HG02852 (cell line): ENCODE measurements at regions not wholly inside any gene's neighbourhood (a gene's known extent, or its start where the extent isn't known, plus 50 kb on each side); places are given as distances from the start of the nearest gene placed in this dataset.

Experiments used
- ATAC-seq: cut with Tn5 transposase; IDR thresholded peaks from one replicate; pipeline ENCODE4 v1.9.1; 2021; ENCODE audit warnings: mild to moderate bottlenecking, moderate library complexity; ENCODE audit not compliant: unreplicated experiment

DNA sequence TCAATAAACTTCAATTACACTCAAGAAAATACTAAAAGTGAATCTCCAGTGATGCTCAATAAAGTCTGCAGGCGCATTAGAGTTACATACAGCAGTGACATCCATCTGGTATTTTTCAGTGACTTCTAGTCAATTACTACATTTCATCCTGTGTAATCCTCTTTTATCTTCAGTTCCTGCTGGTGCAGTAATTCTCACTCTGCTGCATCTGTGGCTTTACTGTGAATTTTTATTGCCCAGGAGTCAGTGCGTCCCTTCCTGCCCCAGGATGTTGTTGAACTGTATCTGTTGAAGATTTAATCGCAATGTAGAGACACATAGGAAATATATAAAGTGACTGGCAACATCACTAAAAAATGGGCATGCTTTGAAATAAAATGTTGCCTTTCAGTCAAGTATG lies 196.3 kb upstream of the TMTC4 start:
- ATAC-seq = no peak

- no peak for ATAC-seq
Observed at GRCh38 chr13:100860866-100861265, 186.3 kb upstream of the TMTC4 start.

- no peak for ATAC-seq
Observed at GRCh38 chr13:100859861-100860260, 185.3 kb upstream of the TMTC4 start.

GRCh38 chr13:100855151-100855550 lies 180.6 kb upstream of the TMTC4 start:
- ATAC-seq = no peak

DNA sequence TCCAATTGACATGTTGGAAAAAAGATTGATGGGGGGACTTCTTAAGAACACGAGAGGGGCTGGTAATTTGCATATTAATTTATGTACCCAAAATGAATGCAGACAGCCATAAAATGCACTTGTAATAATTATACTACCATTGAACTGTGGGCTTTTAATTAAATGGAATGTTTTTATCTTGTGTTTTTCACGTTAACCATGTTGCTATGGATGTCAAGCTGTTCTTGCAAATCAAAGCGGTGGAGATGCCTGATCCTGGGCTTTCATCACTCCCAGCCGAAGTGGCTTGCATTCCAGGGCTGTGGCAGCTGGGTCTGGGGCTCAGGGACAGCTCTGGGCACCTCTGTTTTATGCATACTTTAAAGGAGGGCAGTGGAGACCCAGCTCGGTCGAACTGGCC lies 179.4 kb upstream of the TMTC4 start:
- no peak for ATAC-seq

DNA sequence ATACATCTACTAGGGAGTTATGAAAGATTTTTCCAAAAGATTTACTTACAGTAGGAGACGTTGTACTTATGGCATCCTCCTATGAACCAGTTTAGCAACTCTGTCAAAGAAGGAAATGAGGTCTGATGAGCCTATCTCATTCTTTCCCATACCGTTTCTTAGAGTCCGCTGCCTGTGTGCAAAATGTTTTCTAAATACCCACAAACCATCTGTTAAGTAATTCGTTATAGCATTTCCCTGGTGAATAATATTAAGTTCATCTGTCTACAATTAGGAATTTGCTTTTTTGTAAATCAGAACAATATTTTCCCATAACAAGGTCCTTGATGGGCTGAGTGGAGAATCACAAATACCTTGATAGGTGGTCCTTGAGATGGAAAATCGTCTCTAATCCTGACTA lies 178.8 kb upstream of the TMTC4 start:
- no peak for ATAC-seq

GRCh38 chr13:100852146-100852545 lies 177.6 kb upstream of the TMTC4 start:
- no peak for ATAC-seq

DNA sequence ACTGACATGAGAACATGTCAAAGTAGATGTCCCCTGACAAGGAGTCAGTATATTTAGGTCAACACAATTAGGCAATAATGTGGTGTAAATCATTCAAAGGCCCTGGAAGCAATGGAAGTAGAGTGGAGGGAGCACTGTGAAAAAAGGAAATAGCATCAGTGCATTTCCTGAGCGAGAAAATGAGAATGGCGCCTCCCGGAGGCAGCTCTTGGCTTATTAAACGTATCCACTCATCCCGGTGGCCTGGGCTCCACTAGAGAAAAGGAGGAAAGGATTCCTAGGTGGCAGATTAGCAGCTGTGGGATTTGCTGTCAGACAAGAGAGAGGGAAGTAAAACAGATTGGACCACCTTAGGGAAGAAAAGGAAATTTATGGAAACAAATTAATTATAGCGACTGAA lies 173.7 kb upstream of the TMTC4 start:
- ATAC-seq = no peak

DNA sequence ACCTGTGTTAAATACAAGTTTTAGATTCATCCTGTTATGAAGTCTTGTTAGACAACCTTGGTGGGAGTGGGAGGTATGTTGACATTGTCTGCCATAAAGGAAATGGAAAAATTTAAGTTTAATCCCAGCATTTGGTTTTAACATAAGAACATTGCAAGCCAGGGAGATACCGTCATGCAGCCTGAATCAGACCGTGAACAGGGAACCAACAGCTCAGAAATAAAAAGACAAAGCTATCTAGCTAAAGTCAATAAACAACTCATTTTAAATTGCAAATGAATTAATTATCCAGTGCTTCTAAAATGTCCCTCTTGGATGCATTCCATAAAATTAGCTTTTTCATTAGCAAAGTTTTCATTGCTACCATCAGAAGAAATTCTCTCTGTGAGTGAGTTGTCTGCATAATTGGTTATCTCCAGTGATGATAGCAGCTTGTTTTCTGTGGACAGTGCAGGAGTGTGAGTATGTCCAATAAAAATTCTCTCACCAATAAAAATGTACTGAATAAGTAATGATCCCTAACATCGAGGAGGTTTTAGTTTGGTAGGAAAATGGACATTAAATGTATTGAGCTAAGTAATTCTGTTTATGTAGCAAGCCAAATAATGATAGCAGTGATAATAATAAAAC lies 170.6 kb upstream of the TMTC4 start:
- ATAC-seq = no peak

DNA sequence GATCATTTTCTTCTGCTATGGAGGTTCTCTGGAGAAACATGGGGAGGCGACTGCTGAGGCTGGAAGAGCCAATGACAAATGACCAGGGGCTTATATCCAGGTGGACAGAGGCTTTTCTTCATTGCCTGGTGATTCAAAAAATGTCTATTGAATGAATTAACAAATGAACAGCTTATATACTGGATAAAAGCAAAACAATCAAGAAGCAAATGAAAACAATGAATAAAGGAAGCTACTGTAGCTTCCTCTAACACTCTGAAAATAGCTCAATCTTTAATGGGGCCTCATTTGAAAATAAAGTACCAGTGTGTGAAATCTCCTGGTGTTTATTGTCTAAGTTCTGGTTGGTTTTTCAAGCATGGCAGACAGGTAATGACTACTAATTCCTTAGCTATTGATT lies 167.5 kb upstream of the TMTC4 start:
- ATAC-seq = no peak

- no peak for ATAC-seq
Observed at GRCh38 chr13:100838387-100838786, 163.8 kb upstream of the TMTC4 start.

- no peak for ATAC-seq
Observed at GRCh38 chr13:100837631-100838030, 163.0 kb upstream of the TMTC4 start.

DNA sequence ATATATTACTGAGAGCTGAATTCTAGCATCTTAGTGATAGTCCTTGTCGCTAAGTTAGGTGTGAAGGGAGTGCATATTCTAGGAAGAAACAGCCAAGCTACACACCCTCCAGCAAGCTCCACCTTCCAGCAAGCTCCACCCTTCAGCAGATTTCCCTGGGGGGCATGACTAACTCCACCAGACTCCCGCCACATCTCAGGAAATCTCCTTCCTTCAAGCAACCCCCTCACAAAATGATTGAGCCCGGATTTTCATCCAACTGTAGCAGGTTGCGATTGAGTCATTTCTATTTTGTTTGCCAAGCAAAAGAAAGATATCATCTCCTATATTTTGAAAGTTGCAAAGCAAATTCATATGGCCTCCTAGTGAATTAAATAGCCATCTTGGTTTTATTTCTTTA lies 162.1 kb upstream of the TMTC4 start:
- no peak for ATAC-seq

- ATAC-seq = no peak
Observed at GRCh38 chr13:100835695-100836094, 161.1 kb upstream of the TMTC4 start.

- ATAC-seq = no peak
Observed at GRCh38 chr13:100833427-100833826, 158.8 kb upstream of the TMTC4 start.

DNA sequence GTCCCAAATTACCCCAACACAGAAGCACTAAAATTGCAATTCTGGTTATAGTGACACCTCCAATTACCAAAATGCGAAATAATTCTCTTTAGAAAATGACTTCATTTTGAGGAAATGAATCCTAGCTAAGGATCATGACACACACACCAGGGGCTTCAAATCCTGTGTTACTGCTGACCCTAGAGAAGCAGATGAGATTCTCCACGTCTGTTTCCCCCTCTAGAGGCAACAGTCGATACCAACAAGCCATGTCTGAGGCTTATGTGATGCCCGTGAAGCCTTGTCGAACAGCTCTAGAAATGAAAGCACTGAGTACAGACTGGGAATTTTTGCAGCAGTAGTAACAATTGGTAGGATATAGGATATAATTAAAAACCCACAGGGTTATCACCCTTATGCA lies 153.6 kb upstream of the TMTC4 start:
- ATAC-seq = no peak

- ATAC-seq = no peak
Observed at GRCh38 chr13:100827489-100828176, 153.0 kb upstream of the TMTC4 start.

- no peak for ATAC-seq
Observed at GRCh38 chr13:100826441-100826840, 151.8 kb upstream of the TMTC4 start.

- no peak for ATAC-seq
Observed at GRCh38 chr13:100825557-100825956, 151.0 kb upstream of the TMTC4 start.

DNA sequence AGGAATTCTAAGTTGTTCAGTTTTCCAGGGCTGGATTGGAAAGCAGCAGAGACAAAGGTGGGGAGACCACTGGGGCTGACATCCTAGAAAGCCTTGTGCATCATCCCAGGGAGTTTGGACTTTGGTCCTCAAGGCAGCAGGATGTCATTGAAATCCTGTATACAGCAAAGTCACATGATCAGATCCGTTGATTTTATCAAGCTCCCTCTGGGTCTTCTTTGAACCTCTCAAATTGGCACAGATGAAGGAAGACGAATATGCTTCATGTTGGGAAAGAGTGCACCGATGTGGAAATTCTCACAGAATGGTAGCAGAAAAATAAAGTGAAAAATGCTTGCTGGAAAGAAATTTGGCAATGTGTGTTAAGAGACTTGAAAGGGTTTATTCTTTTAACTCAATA lies 149.8 kb upstream of the TMTC4 start:
- ATAC-seq = no peak

DNA sequence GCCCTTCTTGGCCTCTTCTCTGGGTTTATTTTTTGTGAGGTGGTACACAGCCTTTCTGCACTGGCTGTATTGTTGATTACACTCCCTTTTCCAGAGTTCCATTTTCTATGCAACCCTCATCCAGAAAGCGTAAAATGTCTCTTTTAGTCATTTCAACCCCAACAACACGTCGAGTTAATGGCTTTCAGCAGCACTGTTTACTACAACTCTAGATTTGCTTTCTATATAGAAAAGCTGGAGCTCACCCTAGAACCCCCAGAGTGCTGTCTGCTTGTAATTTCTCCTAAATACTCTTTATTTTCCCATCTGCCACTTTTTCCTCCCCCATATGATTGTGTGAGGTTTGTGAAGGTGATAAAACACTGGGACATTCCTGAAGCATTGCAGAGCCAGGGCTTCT lies 148.9 kb upstream of the TMTC4 start:
- no peak for ATAC-seq

GRCh38 chr13:100822871-100823443 lies 148.4 kb upstream of the TMTC4 start:
- ATAC-seq = no peak

DNA sequence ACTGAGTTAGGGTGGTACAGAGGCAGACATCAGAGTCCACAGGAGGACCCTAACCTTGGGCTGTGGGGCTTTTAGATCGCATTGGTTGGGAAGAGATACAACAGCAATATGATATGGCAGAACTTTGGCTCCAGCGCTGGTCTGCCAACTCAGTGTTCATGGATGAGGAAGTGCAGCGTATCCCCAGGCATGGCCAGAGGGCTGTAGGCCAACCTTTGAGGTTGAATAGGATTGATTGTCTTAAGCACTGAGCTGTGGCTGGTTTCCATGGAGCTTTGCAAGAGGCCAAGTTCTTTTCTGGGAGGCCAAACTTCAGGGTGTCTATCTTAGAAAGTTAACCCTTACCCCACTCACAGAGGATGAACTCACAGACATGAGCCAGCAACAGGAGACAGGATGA lies 144.1 kb upstream of the TMTC4 start:
- no peak for ATAC-seq
